IPS-NIHi7 (cell line): ENCODE measurements at regions not wholly inside any gene's neighbourhood (a gene's known extent, or its start where the extent isn't known, plus 50 kb on each side); places are given as distances from the start of the nearest gene placed in this dataset.

Source experiments
- DNase-seq: peaks from one replicate; pipeline ENCODE4 v3.0.0; 2012; ENCODE audit warnings: mixed read lengths; ENCODE audit errors: extremely low spot score

DNA sequence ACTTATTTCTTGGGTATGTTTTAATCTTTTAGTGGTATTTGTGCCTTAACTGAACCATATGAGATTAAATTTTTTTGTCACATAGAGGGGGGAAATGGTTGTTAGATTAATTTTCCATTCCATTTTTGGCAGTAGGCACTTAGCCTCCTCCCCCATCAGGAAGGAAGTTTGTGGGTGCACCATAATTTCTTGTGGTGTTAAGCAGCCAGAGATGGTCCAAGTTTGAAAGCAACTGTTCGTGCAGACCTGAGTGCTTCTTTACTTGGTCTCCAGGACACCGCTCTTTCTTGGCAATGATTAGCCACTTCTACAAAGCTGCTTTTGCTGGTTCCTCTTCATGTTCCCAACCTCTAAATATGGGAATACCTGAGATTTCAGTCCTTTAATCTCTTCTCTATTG is 92.7 kb upstream of the RPL34 start:
- DNase-seq, result no peak

DNA sequence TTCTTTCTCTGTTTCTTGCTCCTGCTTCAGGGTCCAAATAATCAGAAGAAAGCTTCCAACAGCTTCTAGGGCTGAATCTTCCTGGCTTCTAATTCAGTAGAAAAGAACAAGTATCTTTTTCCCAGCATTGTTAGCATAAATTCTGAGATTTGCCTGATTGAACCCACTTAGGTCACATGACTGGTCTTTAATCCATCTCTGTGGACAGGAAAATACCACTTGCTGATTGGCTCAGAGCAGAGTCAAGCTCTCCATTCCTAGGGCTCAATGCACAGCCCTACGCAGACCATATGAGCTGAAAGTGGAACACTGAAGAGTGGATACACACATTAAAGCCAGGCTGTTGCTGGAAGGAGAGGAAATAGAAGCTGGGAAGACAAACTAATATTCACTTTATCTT is 99.6 kb upstream of the RPL34 start:
- DNase-seq, result no peak

DNA sequence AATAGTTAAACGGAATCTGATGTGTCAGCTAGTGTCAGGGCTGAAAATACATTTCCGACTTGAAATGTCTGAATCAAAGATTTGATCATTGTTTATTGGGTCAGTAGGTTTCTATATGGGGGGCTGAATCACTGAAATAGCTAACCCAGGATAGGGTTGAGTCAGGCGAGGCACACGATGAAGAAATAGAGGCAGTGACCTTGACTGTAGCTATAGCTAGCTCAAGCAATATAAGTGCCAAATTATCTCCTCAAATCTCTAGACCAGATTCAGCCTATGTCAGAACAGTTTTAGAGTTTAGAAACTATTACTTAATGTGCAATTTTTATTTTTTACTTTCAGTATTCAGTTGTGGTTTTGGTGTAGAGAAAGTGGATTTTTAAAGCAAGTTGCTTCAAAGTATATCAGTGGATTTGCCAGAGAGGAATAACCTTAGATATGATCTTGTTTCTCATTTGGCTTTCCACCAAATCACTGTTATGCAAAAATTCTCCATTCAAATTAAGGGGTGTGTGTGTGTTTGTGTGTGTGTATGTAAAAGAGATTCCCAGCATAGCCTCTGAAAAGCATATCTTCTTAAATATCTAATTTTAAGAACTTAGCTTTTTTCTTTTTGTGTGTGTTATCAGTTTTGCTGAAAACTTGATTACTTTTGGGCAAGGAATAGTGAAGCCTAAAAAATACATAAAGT is 100.3 kb upstream of the RPL34 start:
- DNase-seq, result no peak

DNA sequence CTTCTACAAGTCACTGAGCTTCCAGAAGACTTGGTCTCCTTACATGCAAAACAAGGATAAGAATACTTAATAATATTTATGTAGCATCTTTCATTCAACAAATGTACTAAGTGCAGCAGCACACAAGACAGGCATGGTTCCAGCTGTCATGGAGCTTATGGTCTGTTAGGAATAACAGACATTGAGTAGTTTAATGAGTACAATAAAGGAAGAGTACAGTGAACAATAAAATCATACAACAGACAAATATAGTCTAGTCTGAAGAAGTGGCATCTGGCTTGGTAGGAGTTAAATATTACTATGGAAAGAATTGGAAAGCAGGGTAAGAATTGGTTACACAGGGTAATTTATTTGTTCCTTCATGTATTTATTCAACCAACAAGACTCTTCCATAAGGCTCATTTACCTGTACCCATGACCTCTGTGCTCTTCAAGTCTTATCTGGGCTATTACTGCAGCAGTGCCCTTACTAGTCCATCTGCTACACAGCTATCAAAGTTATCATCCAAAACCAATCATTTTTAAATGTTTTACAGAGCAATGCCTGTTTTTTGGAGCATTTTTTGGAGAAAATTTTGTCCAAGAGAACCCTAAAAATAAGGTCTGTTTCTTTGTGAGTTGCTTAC is 101.1 kb upstream of the RPL34 start:
- no peak for DNase-seq

DNA sequence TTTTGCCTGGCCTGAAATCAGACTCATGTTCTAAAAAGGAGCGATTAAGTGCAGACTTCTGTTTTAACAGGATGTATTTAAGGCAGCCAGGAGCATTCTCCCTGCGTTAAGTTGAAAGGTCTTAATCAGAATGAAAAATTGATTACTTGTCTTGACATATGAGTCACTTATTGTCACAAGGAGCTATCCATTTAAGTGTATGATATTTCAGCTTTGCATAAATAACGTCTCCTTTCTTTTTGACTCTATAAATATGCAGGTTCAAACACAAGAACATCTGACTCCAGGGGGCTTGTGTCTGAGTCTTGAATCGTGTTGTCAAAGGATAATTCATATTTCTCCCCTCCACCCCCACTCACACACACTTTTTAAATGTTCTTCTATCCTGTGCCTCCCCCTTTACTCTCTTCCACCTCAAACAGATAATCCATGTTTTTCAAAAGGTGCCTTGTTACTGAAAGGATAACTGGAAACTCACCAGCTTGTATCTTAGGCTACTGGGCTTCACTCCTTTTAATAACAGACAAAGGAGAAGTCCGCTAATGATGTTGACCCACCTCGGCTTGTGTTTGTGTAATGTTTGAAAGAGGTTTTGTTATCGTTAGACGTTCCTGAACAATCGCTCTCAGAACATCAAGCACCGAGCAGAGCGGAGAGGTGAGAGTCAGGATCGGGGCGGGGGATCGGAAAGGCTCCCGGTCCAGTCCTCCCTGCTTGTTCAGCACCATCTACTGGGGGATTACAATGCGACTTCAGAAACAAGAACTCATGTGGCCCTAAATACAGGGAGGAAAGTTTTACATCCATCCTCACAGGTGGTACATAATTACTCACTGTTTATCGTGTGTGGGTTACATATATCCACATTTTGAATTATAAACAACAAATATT is 107.5 kb upstream of the RPL34 start:
- peak; percentile 71 for DNase-seq

DNA sequence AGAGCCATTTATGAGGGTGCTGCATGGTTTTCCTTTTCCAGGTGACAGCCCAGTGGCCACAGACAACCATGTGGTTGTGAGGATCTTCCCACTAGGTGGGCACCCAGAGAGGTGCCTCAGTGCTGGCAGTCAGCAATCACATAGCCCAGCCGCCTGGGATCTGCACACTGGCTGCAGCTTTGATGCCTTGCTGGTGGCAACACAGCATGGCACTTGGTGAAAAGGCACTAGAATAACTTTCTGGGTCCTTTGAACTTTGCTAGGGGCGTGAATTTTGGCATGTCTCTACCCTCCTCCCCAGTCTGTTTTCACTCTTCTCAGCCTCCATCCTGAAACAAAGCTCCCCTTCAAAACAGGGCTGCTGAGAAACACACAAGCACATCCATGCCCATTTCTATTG is 108.8 kb upstream of the RPL34 start:
- no peak for DNase-seq

DNA sequence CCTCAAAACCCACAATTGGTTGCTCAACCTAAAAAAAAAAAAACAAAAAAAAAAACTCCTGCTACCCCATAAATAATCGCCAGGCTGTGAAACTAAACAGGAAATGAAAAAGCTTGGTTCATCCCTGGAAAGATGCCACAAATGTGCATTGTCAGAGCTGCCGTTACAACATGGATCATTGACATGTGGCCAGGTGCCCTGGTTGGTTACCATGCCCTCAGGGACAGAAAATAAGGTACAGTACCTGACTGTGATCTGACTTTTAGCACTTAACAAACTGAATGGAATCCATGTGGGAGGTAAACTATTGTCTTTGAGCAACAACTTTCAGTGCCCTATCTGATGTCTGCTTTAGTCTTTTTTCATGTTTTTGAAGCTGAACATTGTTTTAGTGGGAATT is 118.0 kb upstream of the RPL34 start:
- no peak for DNase-seq

DNA sequence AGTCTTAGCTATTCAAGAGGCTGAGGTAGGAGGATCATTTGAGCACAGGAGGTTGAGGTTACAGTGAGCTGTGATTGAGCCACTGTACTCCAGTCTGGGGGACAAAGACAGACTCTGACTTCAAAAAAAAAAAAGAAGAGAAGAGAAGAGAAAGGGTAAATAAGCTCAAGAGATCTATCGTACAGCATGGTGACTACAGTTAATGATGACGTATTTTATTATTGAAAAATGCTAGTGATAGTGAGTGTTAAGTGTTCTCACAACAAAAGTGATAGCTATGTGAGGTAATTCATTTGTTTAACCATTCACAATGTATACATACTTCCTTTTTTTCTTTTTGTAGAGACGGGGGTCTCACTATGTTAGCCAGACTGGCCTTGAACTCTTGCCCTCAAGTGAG is 121.5 kb upstream of the RPL34 start:
- no peak for DNase-seq

DNA sequence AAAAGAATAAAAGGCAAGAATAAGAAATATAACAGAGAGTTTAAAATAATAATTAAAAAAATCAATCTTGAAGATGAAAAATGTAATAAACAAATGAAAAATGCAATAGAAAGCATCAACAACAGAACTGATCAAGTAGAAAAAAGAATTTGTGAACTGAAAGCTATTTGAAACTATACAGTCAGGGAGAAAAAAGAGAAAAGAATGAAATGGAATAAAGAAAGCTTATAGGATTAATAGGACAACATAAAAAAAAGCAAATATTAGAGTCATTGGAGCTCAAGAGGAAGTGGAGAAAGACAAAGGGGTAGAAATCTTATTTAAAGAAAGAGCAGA is 126.8 kb upstream of the RPL34 start:
- DNase-seq, result no peak

DNA sequence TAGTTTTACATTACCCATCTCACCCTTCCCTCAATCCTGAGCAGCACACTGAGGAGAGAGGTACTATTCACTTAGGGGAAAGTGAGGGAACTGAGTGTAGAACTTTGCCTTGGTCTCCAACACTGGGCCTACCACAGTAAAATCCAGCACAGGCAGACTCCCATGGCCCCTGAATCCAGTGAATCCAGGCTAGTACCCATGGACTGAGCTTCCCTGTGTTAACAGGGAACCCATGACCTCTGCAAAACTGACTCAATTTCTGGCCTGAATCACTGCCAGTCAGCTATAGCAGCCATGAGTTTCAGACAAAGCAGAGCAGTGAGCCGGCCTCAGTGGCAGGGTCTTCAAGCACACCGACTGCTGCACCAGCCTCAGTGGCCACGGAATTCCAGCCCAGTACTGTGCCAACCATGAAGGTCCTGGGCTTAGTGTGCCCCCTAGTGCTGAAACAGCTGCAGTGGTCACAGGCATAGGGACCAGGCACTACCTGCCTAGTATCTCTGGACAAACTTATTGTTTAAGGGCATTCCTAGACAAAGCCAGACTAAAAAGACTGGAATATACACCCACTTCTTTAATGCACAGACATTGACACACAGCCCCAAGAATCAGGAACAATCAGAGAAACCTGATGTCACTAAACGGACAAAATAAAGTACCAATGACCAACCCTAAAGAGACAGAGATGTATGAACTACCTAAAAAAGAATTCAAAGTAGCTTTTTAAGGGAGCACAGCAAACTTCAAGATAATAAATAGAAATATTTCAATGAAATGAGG is 127.4 kb upstream of the RPL34 start:
- DNase-seq, result peak; percentile 78

DNA sequence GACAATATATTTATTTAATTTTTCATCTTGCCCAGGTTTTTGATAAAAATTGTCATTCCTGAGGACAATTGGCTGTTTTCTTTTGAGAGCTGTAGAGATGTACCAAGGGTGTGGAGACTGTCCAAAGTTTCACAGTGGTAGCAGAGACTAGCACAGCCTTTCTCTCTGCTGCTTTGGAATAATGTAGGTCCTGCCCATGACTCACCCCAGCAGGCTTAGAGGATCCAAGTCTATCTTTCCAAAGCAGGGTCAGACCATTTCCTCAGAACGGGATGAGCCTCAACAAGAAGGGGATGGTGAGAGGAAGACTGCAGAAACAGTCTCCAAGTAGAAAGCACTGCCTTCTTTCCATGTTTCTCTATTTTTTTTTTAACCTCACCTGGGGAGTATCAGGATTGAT is 131.5 kb upstream of the RPL34 start:
- DNase-seq, result no peak

DNA sequence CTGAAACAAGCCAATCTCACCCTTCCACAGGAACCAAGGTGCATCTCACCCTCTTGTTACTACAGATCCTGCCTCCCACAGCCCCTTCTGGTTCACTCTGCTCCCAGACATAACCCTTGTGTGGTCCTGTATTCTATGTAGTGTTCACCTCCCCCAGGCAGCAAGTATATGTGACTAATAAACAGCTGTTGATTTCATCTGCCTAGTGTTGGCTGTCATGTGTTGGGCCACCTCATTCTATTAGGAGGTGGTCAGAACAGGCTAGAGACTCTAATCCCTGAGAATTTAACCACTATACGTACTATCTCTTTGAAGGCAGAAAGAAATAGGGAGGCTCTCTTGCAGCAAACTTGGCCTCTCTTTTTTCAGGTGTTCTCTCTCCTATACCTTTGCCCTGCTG is 134.3 kb upstream of the RPL34 start:
- no peak for DNase-seq

DNA sequence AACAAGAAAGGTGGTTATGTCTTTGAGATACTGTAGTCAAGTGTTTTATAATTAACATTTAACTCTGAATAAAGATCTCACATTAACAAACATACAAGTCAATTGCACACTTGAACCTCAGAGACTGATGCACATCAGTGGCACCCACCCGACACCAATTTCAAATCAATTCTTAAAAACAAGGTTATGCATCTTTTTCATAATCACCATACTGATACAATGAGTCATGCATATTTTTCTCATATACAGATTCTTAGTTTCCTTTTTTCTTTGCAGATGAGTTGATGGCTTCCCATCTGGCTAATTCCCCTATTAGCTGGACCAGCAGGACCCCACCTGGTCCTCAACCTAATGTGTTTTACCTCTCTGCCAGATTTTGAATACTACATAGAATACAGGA is 136.2 kb upstream of the RPL34 start:
- no peak for DNase-seq

DNA sequence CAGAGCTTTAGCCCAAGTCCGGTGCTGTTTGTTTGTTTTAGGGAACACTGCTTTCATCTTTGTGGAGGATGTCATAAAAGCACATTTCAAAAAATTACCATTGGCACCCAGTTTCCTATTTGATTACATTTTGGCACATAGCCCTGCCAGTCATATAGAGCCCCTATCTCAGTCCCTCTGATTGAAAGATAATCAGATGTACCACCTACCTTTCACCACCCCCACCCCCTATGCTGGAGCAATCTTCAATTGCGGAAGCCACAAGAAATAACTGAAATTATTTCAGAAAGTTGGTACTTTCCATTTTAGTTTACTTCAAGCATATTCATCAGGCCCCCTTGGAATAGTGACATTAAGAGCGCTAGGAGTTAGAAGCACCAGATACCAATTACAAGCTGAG is 136.7 kb upstream of the RPL34 start:
- no peak for DNase-seq

DNA sequence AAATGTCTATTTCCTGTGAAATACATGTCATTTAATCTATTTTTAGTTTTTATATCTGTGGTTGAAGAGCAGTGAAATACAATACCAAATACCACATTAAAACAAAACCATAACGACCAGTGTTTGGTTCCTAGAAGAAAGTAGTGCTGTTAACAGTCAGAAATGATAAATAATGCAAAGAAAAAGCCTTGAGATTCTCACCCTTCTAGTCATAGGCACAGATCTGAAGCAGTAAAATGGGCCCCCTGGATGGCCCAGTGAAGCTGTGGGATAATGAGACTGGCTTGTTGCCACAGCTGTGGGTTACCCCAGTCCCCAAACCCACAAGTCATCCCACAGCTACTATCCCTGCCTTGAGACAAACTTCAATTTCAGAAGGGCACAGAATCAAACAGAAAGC is 137.3 kb upstream of the RPL34 start:
- no peak for DNase-seq

DNA sequence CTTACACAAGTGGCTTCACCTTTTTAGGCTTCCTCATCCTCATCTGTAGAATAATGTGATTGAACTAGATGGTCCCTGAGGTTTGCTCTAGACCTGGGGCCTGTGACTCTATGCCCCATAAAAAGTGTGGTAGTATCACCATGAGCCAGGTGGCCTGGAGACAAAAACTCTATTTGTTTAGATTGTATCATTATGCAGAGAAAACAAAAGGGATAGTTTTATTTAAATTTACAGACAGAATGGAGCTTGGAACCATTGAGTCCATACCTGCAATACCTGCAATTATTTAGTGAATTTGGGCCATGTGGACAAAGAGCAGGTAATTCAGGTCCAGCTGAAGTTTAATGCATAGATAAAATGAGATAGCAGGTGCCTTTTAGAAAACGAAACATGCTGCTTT is 139.5 kb upstream of the RPL34 start:
- DNase-seq, result no peak

DNA sequence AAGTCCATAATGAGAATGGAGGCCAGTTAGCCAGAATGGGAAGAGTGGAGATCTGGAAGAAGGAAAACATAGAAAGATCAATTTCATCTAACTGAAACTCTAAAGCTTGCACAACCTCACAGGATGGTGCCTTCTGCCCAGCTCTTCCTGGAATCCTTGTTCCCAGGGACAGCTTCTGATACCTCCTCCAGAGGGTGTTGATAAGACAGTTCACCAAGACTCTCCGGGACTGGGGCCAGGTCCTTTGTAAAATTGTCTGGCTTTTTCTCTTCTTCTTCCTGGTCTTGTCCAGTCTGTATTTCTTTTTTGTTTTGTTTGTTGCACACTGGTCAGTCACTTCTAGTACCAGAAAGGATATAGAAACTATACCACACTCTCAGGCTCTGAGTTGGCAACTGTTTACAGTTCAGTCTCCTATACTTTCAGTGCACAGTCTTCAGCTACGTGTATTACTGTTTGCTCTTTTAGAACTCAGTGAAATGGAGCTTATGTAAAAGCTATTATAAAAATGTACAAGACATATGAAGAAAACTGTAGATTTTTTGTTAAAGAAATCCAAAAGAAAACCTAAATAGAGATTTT is 142.8 kb upstream of the RPL34 start:
- DNase-seq, result no peak

DNA sequence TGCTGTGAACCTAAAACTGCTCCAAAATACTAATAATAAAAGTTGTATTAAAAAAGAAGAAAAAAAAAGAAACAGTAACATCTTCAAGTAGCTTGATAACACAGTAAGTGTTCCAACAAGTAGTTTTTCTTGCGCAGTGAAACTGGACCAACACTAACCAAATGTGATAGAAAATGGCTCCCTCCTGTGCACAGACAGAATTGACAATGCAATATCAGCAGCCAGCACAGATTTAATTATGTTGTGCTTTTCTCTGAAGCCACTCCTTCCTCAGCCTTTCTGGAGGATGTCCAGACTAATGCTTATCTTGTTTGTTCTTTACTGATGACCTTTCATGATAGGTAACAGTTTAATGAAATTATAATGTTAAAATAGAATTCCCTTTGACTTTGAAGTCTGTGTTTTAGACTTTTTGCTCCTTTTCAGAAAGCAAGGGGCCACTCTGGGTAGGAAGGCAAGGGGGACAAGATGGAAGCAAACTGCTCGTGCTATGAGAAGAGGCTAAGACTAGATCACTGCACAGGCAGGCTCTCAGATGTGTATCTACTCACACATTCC is 147.1 kb upstream of the RPL34 start:
- DNase-seq, result no peak

DNA sequence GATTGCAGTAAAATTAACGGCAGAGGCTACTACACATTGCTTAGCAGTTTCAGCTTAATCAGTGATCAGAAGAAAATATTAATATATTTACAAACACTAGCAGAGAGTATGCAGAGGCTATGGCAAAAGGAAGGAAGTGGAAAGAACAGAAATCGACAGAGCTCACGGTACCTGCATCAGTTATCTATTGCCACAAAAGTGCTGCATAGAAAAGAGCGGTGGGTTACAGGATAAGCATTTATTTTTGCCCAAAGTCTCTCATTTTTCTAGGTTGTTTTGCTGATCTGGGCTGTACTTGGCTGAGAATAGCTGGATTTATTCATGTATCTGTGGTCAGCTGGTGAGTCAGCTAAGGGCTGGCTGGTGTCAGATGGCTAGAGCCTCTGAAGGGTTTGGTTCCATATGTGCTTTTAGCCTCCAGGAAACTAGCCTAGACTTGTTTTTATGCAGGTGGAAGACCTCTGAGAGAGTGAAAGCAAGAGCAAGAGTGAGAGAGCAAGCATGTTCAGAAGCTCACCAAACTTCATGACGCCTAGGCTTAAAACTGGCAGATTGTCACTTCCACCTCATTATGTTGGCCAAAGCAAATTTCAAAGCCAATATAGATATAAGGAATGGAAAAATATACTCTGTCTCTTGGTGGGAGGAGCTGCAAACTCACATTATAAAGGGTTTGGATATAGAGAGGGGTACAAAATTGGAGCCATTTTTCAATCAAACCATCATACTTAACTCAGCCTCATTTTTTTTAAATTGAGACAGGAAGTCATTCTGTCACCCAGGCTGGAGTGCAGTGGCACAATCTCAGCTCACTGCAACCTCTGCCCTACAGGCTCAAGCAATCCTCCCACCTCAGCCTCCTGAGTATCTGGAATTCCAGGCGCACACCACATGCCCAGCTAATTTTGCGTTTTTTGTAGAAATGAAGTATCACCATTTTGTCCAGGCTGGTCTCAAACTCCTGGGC is 153.2 kb upstream of the RPL34 start:
- peak; percentile 22 for DNase-seq

DNA sequence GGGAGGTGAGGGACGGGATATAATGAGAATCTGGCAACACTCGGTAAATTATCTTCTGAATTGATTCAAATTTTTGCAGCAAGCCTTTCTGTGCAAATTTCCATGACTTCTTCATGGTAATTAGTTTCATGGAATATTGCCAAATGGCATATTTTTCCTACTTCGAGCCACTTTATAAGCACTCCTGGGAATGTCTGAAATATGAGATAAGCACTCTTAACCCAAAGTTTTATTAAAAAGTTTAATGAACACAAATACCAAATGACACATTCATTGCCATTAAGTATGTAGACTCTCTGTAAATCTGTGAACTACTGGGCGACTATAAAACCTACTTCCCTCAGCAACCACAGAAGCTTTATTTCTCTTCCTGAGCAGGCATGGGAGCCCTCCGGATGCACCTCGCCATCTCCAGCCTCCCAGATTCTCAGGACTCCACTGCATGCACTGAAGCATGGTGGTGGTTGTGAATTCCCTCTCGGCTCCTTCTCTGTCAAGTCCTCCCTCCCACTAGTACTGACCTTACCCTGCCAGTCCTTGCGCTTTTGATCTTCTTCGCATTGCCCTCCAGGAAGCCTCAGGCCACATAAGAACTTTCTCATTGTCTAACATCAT is 154.4 kb upstream of the RPL34 start:
- no peak for DNase-seq
